ENCODE measurements at regions not wholly inside any gene's neighbourhood (a gene's known extent, or its start where the extent isn't known, plus 50 kb on each side); places are given as distances from the start of the nearest gene placed in this dataset.

DNA sequence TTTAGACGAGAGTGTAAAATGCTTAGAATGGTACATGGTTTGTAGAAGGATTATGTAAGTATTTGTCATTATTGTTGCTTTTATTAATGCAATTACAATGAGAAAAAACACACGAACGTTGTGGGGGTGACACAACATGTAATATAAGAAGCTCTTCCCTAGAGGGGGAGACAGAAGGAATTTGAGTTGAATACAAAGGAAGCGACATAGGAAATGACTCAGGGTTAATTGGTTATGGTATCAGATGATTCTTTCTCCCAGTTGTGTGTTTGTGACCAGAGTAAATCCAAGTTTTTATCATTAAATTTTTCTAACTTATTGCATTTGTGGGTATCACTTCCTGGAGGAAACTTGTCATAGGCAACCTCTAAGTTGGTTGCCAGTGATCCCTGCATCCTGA, 625.6 kb upstream of the CDH2 start:
- Mint-ChIP-seq H3K4me1 (peaks cover 0 to 5% of the 10 kb centered on the region in 2 experiments; a peak in 1 of 4 replicates), H3K36me3 (ENCODE audit: insufficient read depth in 1 of 3, low read depth in 3 of 3) (no peaks in the 10 kb centered on the region), H3K27ac (no peak overlapping the region), H3K4me3 (no peak overlapping the region), H3K27me3 (ENCODE audit: low read depth) (no peaks in the 10 kb centered on the region), H3K9me3 (no peaks in the 10 kb centered on the region)
- Histone ChIP-seq H3K79me1 (ENCODE audit: insufficient read depth, low read depth, low read length, poor library complexity, severe bottlenecking) (no peaks in the 10 kb centered on the region), H4K5ac (ENCODE audit: insufficient read length, low read depth, low read length) (no peak overlapping the region), H2BK5ac (ENCODE audit: insufficient read length, low read length) (no peak overlapping the region), H2AK5ac (ENCODE audit: insufficient read length, low read length) (no peak overlapping the region), H2BK120ac (ENCODE audit: low read depth, low read length, poor library complexity, severe bottlenecking) (no peak overlapping the region), H3K23me2 (ENCODE audit: insufficient read length, low read depth, low read length, poor library complexity, severe bottlenecking) (no peaks in the 10 kb centered on the region), H3K9me3 (ENCODE audit: control insufficient read depth, low read depth, low read length) (no peaks in the 10 kb centered on the region), H3K9ac (ENCODE audit: extremely low read depth, insufficient read length, low read length) (no peak overlapping the region), H3K4me1 (ENCODE audit: insufficient read depth, low read length) (no peaks in the 10 kb centered on the region; the same call in 1 of the 2 replicates), H3K4ac (ENCODE audit: low read depth, low read length) (no peak overlapping the region), H2BK12ac (ENCODE audit: insufficient read length, low read depth, low read length) (no peak overlapping the region), H4K91ac (ENCODE audit: insufficient read length, low read depth, low read length) (no peak overlapping the region), H3K14ac (ENCODE audit: insufficient read depth, low read length) (no peak overlapping the region), H3K79me2 (ENCODE audit: insufficient read depth, low read length) (no peaks in the 10 kb centered on the region), H4K8ac (replicated peaks; ENCODE audit: insufficient read length, low read depth, low read length) (no peak overlapping the region), H2BK15ac (ENCODE audit: low read depth, low read length) (no peak overlapping the region), H3K56ac (ENCODE audit: insufficient read length, low read depth, low read length) (no peak overlapping the region), H2BK20ac (ENCODE audit: low read depth, low read length, poor library complexity, severe bottlenecking) (no peak overlapping the region), H2AFZ (ENCODE audit: low read length) (no peak overlapping the region), H3K27me3 (ENCODE audit: insufficient read depth, low read length) (no peaks in the 10 kb centered on the region), H3K23ac (ENCODE audit: insufficient read length, low read depth, low read length) (no peak overlapping the region), H3K27ac (ENCODE audit: insufficient read length, low read depth, low read length) (no peak overlapping the region), H3K4me2 (ENCODE audit: insufficient read depth, insufficient read length, low read length) (no peak overlapping the region), H3T11ph (ENCODE audit: low read length) (no peak overlapping the region), H4K20me1 (ENCODE audit: control insufficient read depth, insufficient read depth, insufficient read length) (no peaks in the 10 kb centered on the region), H3K18ac (ENCODE audit: insufficient read length, low read depth, low read length) (no peak overlapping the region)
- DNase-seq, result no peak
- TF ChIP-seq, protein P1, sequence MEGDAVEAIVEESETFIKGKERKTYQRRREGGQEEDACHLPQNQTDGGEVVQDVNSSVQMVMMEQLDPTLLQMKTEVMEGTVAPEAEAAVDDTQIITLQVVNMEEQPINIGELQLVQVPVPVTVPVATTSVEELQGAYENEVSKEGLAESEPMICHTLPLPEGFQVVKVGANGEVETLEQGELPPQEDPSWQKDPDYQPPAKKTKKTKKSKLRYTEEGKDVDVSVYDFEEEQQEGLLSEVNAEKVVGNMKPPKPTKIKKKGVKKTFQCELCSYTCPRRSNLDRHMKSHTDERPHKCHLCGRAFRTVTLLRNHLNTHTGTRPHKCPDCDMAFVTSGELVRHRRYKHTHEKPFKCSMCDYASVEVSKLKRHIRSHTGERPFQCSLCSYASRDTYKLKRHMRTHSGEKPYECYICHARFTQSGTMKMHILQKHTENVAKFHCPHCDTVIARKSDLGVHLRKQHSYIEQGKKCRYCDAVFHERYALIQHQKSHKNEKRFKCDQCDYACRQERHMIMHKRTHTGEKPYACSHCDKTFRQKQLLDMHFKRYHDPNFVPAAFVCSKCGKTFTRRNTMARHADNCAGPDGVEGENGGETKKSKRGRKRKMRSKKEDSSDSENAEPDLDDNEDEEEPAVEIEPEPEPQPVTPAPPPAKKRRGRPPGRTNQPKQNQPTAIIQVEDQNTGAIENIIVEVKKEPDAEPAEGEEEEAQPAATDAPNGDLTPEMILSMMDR (conservative IDR thresholded peaks at IDR 0.05), result no peak
- WGBS (ENCODE audit: extremely low coverage, insufficient read length, low lambda C conversion rate), result no CpG with 5 or more reads among the region's 4 CpGs
